Activated T-cell treated with anti-CD3 and anti-CD28 coated beads, Interleukin-2, amount 50 U/mL, for 24 hours (primary cell): ENCODE measurements at regions not wholly inside any gene's neighbourhood (a gene's known extent, or its start where the extent isn't known, plus 50 kb on each side); places are given as distances from the start of the nearest gene placed in this dataset.

Experiments used
- DNase-seq: peaks from one replicate; pipeline ENCODE4 v3.0.0-alpha.2; 2020
- H3K27ac Mint-ChIP-seq: 2 replicates; pipeline ENCODE4 v1.8.0; 2020; ENCODE audit warnings: mild to moderate bottlenecking, mixed read lengths
- H3K27me3 Mint-ChIP-seq: 2 replicates; pipeline ENCODE4 v1.8.0; 2020; ENCODE audit warnings: mixed read lengths
- H3K36me3 Mint-ChIP-seq: 2 replicates; pipeline ENCODE4 v1.8.0; 2020; ENCODE audit warnings: low read depth, mixed read lengths
- H3K4me1 Mint-ChIP-seq: 2 replicates; pipeline ENCODE4 v1.8.0; 2020; ENCODE audit warnings: low read depth, mixed read lengths
- H3K4me3 Mint-ChIP-seq: 2 replicates; pipeline ENCODE4 v1.8.0; 2020; ENCODE audit warnings: mild to moderate bottlenecking, moderate library complexity, mixed read lengths
- H3K9me3 Mint-ChIP-seq: 2 replicates; pipeline ENCODE4 v1.8.0; 2020; ENCODE audit warnings: mixed read lengths

DNA sequence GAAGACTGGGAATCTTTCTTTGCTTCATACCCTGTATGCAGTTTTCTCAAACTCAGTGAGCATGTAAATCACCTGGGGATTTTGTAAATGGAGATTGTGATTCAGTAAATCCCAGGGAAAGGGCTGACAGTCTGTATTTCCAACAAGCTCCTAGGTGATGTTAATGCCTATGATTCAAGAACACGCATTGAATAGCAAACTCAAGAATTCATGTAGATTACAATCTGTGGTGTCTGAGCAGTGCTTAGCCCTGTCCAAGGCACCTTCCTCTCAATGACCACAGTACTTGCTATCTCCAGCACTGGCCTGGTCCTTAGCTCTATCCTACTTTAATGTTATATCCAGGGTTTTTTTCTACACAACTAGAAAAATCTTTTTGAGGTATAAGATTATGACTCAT lies 721.4 kb upstream of the MEF2C start:
- no peaks in the 10 kb centered on the region for H3K27me3 Mint-ChIP-seq
- DNase-seq, result no peak
- no peaks in the 10 kb centered on the region for H3K4me1 Mint-ChIP-seq
- no peaks in the 10 kb centered on the region for H3K9me3 Mint-ChIP-seq
- no peak overlapping the region for H3K4me3 Mint-ChIP-seq
- no peak overlapping the region for H3K27ac Mint-ChIP-seq
- no peaks in the 10 kb centered on the region for H3K36me3 Mint-ChIP-seq

DNA sequence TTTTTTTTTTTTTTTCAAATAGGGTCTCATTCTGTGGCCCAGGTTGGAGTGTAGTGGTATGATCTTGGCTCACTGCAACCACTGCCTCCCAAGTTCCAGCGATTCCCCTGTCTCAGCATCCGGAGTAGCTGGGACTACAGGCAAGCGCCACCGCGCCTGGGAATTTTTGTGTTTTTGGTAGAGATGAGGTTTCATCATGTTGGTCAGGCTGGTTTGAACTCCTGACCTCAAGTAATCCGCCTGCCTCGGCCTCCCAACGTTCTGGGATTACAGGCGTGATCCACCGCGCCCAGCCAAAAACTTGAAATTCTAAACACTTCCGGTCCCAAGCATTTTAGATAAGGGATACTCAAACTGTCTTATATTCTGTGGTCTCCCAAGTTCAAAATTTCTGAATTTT lies 718.9 kb upstream of the MEF2C start:
- H3K36me3 Mint-ChIP-seq, result no peaks in the 10 kb centered on the region
- no peak overlapping the region for H3K27ac Mint-ChIP-seq
- no peak for DNase-seq
- H3K9me3 Mint-ChIP-seq, result no peaks in the 10 kb centered on the region
- no peaks in the 10 kb centered on the region for H3K4me1 Mint-ChIP-seq
- H3K27me3 Mint-ChIP-seq, result no peaks in the 10 kb centered on the region
- H3K4me3 Mint-ChIP-seq, result no peak overlapping the region

DNA sequence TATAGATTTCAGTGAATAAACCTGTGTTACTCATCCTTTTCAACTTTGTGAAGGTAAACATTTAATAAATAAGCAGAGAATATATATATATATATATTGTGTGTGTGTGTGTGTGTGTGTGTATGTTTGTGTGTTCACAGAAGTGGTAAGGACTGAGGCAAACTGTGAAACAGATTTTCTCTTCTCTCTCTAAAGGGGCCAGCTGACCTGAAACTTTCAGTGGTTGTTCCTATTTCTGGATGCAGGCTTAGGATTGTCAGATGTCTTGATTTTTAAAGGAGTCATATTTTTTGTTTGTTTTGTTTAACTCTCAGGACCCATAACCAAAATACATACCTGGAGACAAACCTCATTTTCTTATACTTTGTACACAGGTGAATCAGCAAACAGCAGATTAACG lies 714.9 kb upstream of the MEF2C start:
- no peak overlapping the region for H3K4me3 Mint-ChIP-seq
- no peaks in the 10 kb centered on the region for H3K27me3 Mint-ChIP-seq
- no peak overlapping the region for H3K27ac Mint-ChIP-seq
- no peaks in the 10 kb centered on the region for H3K4me1 Mint-ChIP-seq
- H3K36me3 Mint-ChIP-seq, result no peaks in the 10 kb centered on the region
- H3K9me3 Mint-ChIP-seq, result no peaks in the 10 kb centered on the region
- no peak for DNase-seq

DNA sequence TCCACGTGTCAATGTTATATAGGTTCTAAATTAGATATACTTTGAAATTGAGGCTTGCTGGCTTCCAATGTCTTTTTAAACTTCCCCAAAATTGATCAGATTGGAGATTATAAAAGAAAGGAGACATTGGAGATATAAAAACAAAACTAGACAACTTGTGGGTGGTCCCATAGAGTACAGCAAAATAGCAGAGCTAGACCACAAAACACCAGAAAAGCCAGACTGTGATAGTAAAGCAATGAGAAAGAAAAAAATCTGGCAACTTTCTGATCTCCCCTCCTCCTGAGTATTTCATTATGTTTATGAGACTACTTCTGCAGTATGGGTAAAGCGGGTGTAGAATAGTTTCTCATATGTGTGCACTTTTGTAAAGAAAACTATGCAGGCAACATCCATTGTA lies 713.8 kb upstream of the MEF2C start:
- Mint-ChIP-seq H3K4me1 (no peaks in the 10 kb centered on the region), H3K27ac (no peak overlapping the region), H3K4me3 (no peak overlapping the region), H3K36me3 (no peaks in the 10 kb centered on the region), H3K27me3 (no peaks in the 10 kb centered on the region), H3K9me3 (no peaks in the 10 kb centered on the region)
- DNase-seq, result no peak

DNA sequence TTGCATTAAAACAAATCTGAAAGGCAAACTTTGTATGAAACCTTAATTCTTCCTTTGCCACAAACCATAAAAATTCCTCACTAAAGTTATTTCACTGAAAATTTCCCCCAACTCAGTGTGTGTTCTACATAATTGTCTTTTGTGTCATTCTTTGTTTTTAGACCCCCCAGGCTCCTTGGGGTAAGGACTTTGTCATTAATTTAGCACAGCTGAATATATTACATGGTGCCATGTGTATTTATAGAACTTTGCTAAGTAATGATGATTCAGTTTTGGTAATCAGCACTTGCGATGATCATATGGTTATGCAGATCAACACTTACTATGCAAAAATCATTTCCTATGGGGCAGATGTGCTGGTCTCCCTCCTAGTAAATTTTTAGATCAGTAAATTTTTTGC lies 712.1 kb upstream of the MEF2C start:
- no peaks in the 10 kb centered on the region for H3K9me3 Mint-ChIP-seq
- no peak overlapping the region for H3K4me3 Mint-ChIP-seq
- no peaks in the 10 kb centered on the region for H3K4me1 Mint-ChIP-seq

DNA sequence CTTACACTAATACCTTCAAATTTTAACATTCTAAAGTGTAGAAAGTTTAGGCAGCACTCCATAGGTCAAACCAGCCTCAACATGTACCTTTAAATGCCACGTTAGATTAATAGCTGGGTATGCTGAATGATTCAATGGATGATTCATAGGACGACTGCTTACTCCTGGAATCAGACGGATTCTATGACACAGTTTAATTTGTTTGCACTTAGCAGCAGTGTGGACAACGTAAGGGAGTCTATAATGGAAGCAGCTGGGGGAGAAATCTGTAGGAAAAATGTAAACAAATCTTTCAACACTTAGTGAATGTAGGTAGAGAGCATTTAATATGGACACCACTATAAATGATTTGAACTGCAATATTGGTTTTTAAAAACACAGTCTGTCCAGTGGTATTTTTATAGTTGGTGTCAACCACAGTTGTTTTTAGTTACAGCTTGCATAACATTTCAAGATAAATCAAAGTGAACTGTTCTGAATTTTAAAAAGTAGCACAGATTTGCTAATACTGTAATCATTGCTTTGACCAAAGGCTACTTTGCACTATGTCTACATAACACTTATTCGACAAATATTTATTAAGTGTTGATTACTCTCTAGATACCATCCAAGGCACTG lies 701.5 kb upstream of the MEF2C start:
- Mint-ChIP-seq H3K36me3 (no peaks in the 10 kb centered on the region), H3K4me1 (no peaks in the 10 kb centered on the region), H3K9me3 (no peaks in the 10 kb centered on the region), H3K27ac (no peak overlapping the region), H3K4me3 (no peak overlapping the region), H3K27me3 (no peaks in the 10 kb centered on the region)
- DNase-seq, result no peak

More for the DNA sequence above, 712.1 kb upstream of the MEF2C start:
- H3K36me3 Mint-ChIP-seq, result no peaks in the 10 kb centered on the region
- H3K27ac Mint-ChIP-seq, result no peak overlapping the region
- no peaks in the 10 kb centered on the region for H3K27me3 Mint-ChIP-seq
- DNase-seq, result no peak

DNA sequence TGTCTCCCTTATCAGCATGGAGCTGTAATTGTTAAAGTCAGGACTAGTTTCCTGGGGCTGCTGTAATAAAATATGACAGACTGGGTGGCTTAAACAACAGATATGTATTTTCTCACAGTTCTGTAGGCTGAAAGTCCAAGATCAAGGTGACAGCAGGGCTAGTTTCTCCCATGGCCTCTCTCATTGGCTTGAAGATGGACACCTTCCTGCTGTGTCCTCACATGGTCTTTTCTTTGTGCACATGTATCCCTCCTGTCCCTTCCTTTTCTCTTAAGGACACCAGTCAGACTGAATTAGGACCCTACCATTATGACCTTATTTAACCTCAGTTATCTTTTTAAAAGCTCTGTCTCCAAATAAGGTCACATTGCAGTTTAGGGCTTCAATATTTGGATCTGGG lies 700.5 kb upstream of the MEF2C start:
- no peaks in the 10 kb centered on the region for H3K4me1 Mint-ChIP-seq
- H3K27me3 Mint-ChIP-seq, result no peaks in the 10 kb centered on the region
- no peak for DNase-seq
- H3K27ac Mint-ChIP-seq, result no peak overlapping the region
- H3K36me3 Mint-ChIP-seq, result no peaks in the 10 kb centered on the region
- no peaks in the 10 kb centered on the region for H3K9me3 Mint-ChIP-seq
- H3K4me3 Mint-ChIP-seq, result no peak overlapping the region

DNA sequence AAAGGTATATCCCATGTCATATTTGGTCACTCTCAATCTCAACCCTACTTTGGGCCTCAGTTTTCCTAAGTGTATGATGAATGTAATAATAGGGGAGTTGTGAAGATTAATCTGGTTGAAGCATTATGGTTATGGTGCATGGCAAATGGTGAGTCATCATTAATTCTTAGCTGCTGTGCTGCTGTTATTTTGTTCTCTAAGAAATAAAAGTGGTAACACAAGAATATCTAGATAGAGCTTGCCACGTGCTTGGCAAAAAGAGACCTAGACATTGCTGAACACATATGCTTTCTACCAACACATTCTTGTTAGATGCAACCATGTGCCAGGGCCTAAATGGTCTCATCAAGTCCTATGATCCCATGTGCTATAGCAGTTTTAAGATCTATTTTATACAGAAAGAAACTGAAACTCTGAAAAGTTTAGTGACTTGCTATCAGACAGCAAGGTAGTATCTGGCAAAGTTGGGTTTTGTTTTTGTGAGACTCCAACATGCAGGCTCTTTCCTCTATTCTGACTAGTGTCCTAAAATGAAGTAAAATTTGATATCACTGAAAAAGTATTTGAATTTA lies 699.9 kb upstream of the MEF2C start:
- Mint-ChIP-seq H3K27ac (no peak overlapping the region), H3K4me3 (no peak overlapping the region), H3K9me3 (no peaks in the 10 kb centered on the region), H3K36me3 (no peaks in the 10 kb centered on the region), H3K4me1 (no peaks in the 10 kb centered on the region), H3K27me3 (no peaks in the 10 kb centered on the region)
- DNase-seq, result no peak

DNA sequence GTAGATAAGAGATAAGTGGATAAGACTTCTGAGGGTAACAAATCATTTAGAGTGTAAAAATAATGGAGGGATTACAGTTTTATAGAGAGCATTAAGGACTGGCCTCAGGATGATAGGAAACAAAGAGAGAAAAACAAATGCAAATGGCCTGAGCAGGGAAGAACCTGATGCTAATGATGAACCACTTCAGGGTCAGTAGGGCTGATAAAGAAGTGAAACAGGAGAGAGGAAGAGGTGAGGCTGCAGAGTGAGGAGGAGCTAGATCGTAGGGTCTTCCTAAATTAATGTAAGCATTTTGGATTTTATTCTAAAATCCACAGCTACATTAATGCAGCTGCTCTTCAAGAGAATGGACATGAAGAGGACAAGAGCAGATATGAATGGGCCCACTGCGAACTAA lies 698.0 kb upstream of the MEF2C start:
- H3K4me3 Mint-ChIP-seq, result no peak overlapping the region
- no peaks in the 10 kb centered on the region for H3K4me1 Mint-ChIP-seq
- no peaks in the 10 kb centered on the region for H3K27me3 Mint-ChIP-seq
- H3K27ac Mint-ChIP-seq, result no peak overlapping the region
- H3K9me3 Mint-ChIP-seq, result no peaks in the 10 kb centered on the region
- no peaks in the 10 kb centered on the region for H3K36me3 Mint-ChIP-seq
- DNase-seq, result no peak

DNA sequence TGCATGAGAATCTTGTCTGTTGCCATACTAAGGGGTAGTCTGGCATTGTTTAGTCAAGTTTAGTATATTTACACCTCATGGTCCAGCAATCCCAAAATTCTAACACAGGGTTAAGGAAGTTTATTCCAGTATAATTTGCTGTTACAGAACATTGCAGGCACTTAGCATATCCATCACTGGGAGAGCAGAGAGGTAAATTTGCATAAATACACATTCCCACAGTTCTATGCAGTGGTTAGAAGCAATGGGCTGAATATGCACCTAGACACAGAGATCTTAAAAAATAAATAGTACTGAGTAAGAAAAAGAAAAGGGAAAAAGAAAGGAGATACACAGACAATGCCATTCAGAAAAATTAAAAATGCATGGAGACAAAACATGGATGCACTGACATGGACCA lies 692.3 kb upstream of the MEF2C start:
- H3K27me3 Mint-ChIP-seq, result no peaks in the 10 kb centered on the region
- H3K27ac Mint-ChIP-seq, result no peak overlapping the region
- no peak for DNase-seq
- H3K4me3 Mint-ChIP-seq, result no peak overlapping the region
- no peaks in the 10 kb centered on the region for H3K9me3 Mint-ChIP-seq
- H3K36me3 Mint-ChIP-seq, result no peaks in the 10 kb centered on the region
- no peaks in the 10 kb centered on the region for H3K4me1 Mint-ChIP-seq

DNA sequence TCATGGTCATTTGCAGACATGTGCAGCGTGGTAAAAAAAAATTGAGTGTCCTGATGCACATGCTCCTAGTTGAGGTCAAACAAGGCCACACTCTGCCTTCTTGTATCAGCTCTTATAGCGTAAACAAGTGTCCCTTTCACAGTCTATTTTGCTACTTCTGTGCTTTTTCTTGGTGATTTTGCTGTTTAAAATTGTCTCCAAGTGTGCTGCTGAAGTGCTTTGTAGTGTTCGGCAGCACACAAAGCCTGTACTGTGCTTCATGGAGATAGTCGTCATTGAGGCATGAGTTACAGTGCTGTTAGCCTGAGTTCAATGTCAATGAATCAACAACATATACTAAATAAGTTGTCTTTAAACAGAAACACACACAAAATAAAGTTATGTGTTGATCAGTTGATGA lies 690.4 kb upstream of the MEF2C start:
- no peak for DNase-seq
- no peaks in the 10 kb centered on the region for H3K4me1 Mint-ChIP-seq
- H3K4me3 Mint-ChIP-seq, result no peak overlapping the region

DNA sequence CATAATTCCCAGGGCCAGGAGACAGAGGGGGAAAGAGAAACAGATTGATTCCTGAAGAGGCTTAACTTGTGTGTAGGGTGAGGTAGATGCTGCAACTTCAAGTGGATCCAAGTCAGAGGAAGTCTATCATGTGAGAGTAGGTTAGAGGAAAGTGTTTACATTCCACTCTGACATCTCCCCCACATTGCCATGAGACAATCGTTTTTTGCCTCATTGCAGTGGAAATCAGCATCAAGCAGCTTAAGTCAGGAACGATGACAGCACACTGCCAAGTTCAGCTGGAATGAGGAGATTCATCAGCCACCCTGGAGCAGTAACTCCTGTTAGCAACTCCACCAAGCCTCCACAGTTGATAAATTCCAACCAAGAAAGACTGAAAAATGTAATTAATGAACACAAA lies 689.7 kb upstream of the MEF2C start:
- DNase-seq, result no peak

More for the DNA sequence above, 690.4 kb upstream of the MEF2C start:
- Mint-ChIP-seq H3K36me3 (no peaks in the 10 kb centered on the region), H3K27ac (no peak overlapping the region), H3K27me3 (no peaks in the 10 kb centered on the region), H3K9me3 (no peaks in the 10 kb centered on the region)

DNA sequence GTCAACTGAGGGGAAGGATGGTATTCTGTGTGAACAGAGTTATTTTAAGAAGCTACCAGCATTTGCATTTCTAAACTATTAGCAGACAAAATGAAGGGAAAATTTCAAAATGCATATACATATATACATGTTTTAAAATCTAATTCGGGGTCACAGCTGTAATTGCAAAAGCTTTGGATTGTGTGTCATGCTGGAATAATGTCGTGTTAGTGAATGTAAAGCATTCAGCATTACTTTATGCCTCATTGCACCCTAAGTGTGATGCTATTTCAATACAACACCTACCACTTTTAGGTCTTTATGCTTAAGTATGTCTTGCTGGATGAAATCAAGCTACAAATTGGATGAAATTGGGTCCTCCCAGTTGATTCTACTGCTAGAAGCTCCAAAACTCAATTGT lies 687.6 kb upstream of the MEF2C start:
- no peaks in the 10 kb centered on the region for H3K4me1 Mint-ChIP-seq
- H3K27me3 Mint-ChIP-seq, result no peaks in the 10 kb centered on the region
- no peak overlapping the region for H3K4me3 Mint-ChIP-seq
- no peak overlapping the region for H3K27ac Mint-ChIP-seq
- H3K36me3 Mint-ChIP-seq, result no peaks in the 10 kb centered on the region
- no peak for DNase-seq
- H3K9me3 Mint-ChIP-seq, result no peaks in the 10 kb centered on the region

More for the DNA sequence above, 689.7 kb upstream of the MEF2C start:
- H3K27ac Mint-ChIP-seq, result no peak overlapping the region
- no peaks in the 10 kb centered on the region for H3K27me3 Mint-ChIP-seq
- H3K4me3 Mint-ChIP-seq, result no peak overlapping the region
- H3K9me3 Mint-ChIP-seq, result no peaks in the 10 kb centered on the region
- no peaks in the 10 kb centered on the region for H3K4me1 Mint-ChIP-seq
- H3K36me3 Mint-ChIP-seq, result no peaks in the 10 kb centered on the region

DNA sequence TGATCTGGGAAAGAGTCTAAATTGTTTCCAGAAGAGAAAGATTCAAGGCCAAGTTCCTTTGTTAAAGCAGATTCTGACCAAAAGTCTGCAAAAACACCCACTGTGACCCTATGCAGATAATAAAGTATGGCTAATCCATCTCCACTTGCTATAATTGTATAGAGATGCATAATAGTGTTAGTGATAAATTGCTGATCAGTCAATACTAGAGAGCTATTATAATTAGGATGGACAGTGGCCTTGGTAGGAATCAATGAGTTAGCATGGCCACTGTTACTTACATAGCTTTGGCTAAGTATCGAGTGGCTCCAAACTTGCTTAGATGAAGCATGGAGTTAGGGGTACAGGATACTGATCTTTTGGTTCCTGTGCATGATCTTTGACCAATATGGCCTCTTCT lies 683.4 kb upstream of the MEF2C start:
- H3K27me3 Mint-ChIP-seq, result no peaks in the 10 kb centered on the region
- no peaks in the 10 kb centered on the region for H3K36me3 Mint-ChIP-seq
- no peak overlapping the region for H3K4me3 Mint-ChIP-seq

DNA sequence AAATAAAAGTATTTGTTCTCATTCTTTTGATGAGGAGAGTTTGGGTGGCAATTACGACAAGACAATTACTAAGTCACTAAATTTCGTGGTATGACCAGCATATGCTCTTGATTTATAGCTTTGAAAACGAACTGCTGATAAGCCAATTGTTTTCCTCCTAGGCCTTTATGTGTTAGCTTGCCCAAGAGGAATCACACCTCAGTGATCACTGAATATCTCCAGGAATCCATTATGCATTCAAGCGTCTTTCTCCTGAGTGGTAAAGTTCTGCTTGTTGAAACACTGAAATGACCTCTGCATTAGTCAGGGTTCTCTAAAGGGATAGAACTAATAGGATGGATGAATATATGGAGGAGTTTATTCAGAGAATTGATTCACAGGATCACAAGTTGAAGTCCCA lies 677.7 kb upstream of the MEF2C start:
- H3K4me1 Mint-ChIP-seq, result no peaks in the 10 kb centered on the region
- H3K27me3 Mint-ChIP-seq, result no peaks in the 10 kb centered on the region
- no peak for DNase-seq
- H3K27ac Mint-ChIP-seq, result no peak overlapping the region
- H3K9me3 Mint-ChIP-seq, result no peaks in the 10 kb centered on the region
- no peak overlapping the region for H3K4me3 Mint-ChIP-seq
- no peaks in the 10 kb centered on the region for H3K36me3 Mint-ChIP-seq

More for the DNA sequence above, 683.4 kb upstream of the MEF2C start:
- DNase-seq, result no peak
- Mint-ChIP-seq H3K27ac (no peak overlapping the region), H3K9me3 (no peaks in the 10 kb centered on the region), H3K4me1 (no peaks in the 10 kb centered on the region)
